GM12878 (cell line): ENCODE measurements at regions not wholly inside any gene's neighbourhood (a gene's known extent, or its start where the extent isn't known, plus 50 kb on each side); places are given as distances from the start of the nearest gene placed in this dataset.

Experiments used
- CTCF ChIP-seq, 3 experiments: IDR thresholded peaks in 2 of 3; conservative IDR thresholded peaks in 1 of 3; 2 replicates each; pipeline ENCODE4 v1.5.1; 2011; ENCODE audit warnings: low read depth in 3 of 3, low read length in 3 of 3, mild to moderate bottlenecking in 3 of 3, control low read depth in 2 of 3, moderate library complexity in 2 of 3, inconsistent platforms in 1 of 3, mixed read lengths in 1 of 3; ENCODE audit not compliant: control insufficient read depth in 2 of 3, insufficient read depth in 1 of 3; ENCODE audit errors: extremely low read depth in 1 of 3
- KLF5 ChIP-seq: fragments of 450-650 bp; IDR thresholded peaks from 2 replicates; pipeline ENCODE4 v1.6.1; 2014; ENCODE audit warnings: mild to moderate bottlenecking; ENCODE audit not compliant: partially characterized antibody
- NR2C2 ChIP-seq: IDR thresholded peaks from 2 replicates; pipeline ENCODE4 v1.6.1; 2011; ENCODE audit warnings: borderline replicate concordance, low read depth; ENCODE audit not compliant: control insufficient read depth, insufficient read length
- PAX8 ChIP-seq: fragments of 450-650 bp; IDR thresholded peaks from 2 replicates; pipeline ENCODE4 v1.6.1; 2017; ENCODE audit warnings: mild to moderate bottlenecking, moderate library complexity
- SMC3 ChIP-seq: IDR thresholded peaks from 2 replicates; pipeline ENCODE4 v1.6.1; 2011; ENCODE audit warnings: low read length, improper control_type of control experiment, borderline replicate concordance
- SP1 ChIP-seq: IDR thresholded peaks from one replicate; pipeline ENCODE4 v1.6.1; 2011; ENCODE audit warnings: low read depth, low read length
- TAF1 ChIP-seq: IDR thresholded peaks from 2 replicates; pipeline ENCODE4 v1.6.1; 2011; ENCODE audit warnings: mild to moderate bottlenecking, low read depth, low read length, borderline replicate concordance

GRCh38 chr3:94896994-94897393 lies 834.1 kb downstream of the NSUN3 start:
- TF ChIP-seq TAF1 = no peak
- TF ChIP-seq SMC3 = no peak
- no peak for TF ChIP-seq KLF5
- no peak for TF ChIP-seq PAX8
- no peak for TF ChIP-seq CTCF (IDR thresholded peaks at IDR 0.05 in 2 of 3, conservative IDR thresholded peaks at IDR 0.05 in 1 of 3; ENCODE audit: control insufficient read depth in 2 of 3, extremely low read depth in 1 of 3, insufficient read depth in 1 of 3, low read depth in 3 of 3, low read length in 3 of 3)
- TF ChIP-seq SP1 = no peak
- TF ChIP-seq NR2C2 = no peak
